CD1c-positive myeloid dendritic cell (primary cell): ENCODE measurements at regions not wholly inside any gene's neighbourhood (a gene's known extent, or its start where the extent isn't known, plus 50 kb on each side); places are given as distances from the start of the nearest gene placed in this dataset.

Source experiments
- DNase-seq: peaks from one replicate; pipeline ENCODE4 v3.0.0-alpha.2; 2016; ENCODE audit errors: extremely low spot score

DNA sequence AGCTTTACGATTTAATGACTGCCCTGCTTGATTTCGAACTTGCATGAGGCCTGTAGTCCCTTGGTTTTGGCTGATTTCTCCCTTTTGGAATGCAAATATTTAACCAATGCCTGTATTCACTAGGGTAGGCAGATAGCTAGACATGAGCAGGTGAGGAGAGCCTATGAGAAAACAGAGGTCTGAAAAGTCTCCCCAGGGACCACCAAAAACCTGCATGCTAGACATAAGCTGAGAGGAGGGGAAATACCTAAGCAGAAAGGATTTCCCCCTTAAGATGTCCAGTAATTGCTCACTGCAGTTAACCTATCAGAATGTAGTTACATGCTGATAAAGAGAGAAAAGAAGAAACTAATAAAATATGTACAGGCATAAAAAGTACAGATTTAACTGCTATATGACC is 667.4 kb upstream of the SEMA6A start:
- DNase-seq = no peak

DNA sequence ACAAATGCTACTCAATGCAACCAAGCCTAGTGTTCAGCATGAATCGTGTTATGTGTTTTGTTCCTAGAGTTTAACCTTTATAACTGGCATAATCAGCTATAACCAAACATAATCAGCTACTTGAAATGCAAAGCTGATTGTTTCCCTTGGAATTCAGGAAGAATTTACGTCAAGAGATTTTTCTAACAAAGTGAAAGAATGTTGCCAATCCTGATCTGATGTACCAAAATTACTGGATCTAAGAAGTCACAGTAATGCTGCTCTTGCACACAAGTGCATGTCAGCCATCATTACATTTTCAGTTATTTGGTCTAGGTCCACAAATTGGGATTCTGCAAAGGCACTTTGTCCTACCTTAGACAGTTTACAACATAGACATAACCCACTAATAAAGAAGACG is 662.3 kb upstream of the SEMA6A start:
- no peak for DNase-seq

DNA sequence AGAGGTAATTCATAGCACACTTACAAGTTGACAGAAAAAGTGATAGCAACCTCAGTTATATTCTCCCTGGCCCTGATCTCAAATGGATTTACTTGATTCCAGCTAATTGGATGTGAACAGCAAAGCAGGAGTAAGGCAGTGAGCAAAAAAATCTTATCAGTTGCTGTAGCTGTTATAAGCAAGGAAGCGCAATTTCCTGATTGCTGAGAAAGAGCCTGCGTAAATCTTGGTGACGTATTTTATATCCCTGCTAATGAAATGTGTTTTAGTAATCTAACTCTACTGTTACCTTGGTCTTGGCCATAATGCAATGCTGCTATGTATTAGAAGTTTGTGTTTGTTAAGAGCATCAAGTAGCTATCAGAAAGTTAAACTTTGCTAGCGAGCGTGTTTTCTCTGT is 661.2 kb upstream of the SEMA6A start:
- DNase-seq = no peak

DNA sequence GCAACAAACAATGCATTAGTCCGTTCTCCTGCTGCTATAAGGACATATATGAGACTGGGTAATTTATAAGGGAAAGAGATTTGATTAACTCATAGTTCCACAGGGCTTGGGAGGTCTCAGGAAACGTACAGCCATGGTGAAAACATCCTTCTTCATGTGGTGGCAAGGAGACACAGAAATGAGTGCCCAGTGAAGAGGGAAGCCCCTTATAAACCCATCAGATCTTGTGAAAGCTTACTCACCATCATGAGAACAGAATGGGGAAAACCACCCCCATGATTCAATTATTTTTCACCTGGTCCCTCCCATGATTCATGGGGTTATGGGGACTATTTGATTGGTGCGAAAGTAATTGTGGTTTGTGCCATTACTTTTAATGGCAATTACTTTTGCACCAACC is 655.8 kb upstream of the SEMA6A start:
- DNase-seq = no peak

DNA sequence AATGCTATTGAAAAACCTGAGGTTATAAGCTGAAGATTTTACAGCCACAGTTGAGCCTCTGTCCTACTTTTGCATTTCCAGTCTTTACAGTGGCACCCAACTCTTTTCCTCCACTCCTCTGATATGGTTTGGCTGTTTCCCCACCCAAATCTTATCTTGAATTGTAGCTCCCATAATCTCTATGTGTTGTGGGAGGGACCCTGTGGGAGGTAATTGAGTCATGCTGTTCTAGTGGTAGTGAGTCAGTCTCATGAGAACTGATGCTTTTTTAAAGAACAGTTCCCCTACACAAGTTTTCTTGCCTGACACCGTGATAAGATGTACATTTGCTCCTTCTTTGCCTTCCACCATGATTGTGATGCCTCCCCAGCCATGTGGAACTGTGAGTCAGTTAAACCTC is 646.1 kb upstream of the SEMA6A start:
- DNase-seq = no peak

DNA sequence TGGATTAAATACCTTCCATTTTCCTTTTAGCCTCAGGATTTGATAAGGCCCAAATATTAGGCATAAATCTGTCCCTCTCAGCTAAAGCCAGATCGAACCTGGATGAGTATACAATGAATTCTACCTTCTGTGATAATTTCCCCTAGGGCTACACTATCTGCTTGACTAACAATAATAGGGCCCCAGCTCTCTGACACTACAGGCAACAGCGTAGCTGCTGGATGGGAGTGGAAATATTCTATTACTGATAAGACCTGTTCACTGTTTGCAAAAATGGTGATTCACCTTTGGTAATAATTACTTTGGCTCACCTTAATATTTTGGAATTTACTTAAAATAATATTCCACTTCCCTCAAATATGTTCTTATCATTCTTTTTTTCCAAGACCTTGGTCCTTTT is 644.2 kb upstream of the SEMA6A start:
- no peak for DNase-seq

DNA sequence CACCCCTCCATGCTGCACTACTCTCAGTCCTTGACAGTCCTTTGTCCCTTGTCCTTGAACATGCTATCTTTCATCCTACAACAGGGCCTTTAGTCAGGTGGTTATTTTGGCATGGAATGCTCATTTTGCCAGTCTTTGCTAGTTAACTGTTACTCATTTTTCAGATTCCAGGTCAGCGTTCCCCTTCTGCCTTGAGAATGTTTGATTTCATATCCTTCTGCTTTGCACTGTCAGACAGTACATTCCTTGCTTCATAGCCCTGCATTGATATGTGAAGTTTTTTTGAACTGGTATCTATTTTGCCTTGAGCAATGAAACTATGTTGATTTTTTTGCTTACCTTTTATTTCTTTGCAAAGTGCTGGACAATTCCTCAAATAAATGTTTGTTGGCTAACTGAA is 638.2 kb upstream of the SEMA6A start:
- DNase-seq = no peak

DNA sequence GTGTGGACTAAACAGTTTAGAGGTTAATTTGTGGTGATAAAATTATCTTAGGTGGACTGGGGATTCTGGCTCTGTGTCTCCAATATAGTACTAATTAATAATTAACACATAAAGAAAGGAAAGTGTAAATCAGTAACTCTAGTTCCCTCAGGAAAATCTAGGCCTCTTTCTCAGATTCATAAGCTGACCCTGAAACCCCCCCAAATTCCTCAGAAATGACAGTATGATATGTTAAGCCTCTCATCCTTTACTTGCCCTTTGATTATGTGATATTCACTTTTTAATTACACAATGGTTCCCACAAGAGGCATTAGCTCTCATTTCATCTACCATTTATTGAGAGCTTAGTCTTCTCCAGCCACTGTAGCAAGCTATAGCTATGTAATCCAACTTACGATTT is 636.2 kb upstream of the SEMA6A start:
- DNase-seq = no peak

DNA sequence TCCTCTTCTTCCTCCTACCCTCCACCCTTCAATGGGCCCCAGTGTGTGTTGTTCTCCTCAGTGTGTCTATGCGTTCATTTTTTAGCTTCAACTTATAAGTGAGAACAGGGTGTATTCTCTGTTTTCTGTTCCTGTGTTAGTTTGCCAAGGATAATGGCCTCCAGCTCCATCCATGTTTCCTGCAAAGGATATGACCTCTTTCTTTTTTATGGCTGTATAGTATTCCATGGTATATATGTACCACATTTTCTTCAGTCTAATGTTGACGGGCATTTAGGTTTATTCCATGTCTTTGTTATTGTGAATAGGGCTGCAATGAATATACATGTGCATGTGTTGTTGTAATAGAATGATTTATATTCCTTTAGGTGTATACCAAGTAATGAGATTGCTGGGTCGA is 634.9 kb upstream of the SEMA6A start:
- no peak for DNase-seq

DNA sequence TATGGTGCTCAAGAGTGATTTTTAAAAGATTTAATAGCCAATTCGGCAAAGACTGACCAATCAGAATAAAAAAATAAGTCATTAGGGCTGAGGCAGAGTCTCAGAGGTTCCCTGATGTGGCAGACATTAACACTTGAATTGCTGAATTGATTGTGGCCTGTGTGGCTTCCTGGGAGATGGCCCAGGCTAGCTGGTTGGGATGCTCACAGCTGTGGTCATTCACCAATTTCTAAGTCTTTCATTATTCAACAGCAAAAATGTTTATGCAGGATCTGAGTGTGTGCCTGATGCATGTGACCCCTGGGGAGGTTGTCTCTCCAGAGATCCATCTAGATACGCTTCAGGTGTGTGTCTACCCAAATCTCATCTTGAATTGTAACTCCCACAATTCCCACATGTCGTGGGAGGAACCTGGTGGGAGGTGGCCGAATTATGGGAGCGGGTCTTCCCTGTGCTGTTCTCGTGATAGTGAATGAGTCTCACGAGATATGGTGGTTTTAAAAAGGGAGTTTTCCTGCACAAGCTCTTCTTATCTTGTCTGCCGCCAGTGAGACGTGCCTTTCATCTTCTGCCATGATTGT is 632.6 kb upstream of the SEMA6A start:
- no peak for DNase-seq

DNA sequence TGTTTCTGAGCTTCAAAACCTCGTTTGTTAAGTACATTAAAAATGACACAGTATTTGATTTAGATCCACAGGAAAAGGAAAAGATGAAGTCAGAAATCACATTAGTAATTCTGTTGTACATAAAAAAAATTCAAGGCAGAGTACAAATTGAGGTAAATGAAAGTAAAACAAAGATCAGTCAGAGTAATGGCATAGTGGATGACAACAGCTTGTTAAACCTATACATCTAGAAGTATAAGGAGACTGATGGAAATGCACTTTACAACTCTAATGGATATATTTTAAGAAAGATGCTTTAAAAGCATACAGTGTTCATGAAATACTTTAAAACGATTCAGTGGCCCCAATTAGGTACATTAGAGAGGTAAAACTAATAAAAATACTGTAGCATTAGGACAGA is 631.3 kb upstream of the SEMA6A start:
- DNase-seq = no peak

DNA sequence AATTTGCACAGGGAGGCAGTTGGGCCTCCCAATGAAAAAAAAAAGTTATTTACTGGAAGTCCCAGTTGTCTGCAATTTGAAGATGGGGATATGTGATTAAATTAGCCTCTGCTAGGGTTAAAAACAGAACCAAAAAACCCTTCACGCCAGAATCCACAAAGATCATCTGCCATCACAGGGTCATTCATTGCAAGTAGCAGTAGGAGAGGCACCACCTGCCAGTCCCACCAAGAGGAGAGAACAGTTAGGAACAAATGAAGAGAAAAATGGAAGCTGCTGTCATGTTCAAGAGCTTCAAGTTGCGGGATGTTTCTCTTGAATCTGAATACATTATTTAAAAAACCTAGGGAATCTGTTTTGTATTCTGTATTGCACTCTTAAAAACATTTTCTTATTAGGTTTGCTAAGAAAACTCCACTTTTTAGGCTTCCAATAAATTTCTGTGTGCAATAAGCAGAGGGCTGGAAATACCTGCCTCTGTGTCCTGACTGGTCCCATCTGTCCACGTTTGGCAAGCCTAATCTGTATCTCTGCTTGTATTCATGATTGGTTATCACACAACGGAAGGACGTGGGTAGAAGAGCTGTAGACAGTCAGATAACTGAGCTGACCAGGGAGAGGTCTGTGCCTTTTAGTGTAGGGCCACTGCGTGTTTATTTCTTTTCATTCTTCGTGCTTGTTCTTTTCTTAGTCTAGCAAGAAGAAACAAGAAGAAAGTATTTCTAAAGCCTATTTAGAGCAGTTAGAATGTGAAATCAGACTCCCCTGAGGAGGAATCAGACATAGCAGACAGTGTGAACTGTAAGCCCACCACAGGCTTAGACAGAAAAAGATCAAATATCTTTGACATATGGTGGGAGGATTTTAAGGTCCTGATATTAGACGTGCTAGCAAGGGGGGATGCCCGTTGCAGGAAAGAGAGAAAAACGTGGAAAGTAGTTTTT is 630.6 kb upstream of the SEMA6A start:
- no peak for DNase-seq

DNA sequence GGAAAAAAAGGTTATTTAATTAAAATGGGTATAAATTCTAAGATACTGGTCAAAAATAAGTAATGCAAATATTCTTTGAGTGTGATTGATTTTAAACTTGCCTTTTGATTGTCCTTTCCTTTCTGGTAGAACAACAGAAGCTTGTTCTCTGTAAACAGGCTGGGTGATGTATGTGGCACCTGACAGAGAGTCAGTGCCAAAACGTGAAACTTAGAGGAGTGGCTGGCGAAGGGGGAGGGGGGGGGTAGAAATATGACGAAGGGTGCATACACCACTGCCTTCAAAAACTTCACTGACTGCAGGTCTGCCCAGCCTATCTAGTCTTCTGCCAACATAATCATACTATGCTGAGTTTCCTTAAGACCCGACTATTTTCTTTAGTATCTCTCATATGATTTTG is 629.8 kb upstream of the SEMA6A start:
- DNase-seq = no peak

DNA sequence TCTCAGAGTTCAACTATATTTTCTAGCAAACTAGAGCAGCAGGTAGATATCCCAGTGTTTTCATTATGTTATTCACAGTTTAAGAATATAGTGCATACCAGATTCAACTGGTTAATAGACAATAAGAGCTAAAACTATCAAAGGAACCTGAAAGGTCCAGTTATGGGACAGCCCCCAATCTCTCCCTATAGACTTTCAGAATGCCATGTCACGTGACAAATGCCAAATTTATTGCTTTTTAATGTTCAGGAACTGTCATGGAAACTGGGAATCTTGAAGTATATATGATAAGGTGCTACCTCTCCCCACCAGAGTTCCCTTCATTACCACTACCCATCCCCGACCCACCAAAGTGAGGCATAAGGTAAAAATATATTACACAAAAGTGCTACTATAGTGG is 629.0 kb upstream of the SEMA6A start:
- no peak for DNase-seq

DNA sequence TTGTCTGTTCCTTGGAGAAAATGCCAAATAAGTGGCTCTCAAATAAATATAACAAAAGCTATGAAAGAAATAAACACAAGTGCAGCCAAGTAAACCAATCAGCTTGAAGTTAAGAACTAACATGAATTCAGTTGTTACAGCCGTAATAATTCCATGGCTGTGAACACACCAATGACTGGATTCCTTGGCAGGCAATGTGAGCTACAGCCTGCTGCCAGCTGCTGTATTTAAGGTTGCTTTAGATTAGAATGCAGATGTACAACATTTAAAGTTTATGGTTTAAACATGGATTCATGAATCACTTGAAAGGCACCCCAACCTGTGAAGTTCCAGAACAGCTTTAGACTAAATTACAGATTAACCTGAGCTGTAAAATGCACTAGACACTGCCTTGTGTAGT is 626.4 kb upstream of the SEMA6A start:
- no peak for DNase-seq

DNA sequence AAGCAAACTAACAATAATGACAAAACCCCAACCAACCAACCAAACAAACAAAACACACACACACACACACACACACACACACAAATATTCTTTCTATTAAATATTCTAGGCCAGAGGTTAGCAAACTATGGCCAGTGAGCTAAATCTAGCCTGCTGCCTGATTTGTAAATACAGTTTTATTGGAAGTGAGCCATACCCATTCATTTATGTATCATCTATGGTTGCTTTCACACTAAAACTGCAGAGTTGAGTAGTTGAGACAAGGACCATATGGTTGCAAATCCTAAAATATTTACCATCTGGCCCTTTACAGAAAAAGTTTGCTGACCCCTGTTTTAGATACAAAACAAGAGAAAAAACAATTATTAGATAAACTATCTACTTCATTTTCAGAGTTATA is 620.5 kb upstream of the SEMA6A start:
- DNase-seq = no peak

DNA sequence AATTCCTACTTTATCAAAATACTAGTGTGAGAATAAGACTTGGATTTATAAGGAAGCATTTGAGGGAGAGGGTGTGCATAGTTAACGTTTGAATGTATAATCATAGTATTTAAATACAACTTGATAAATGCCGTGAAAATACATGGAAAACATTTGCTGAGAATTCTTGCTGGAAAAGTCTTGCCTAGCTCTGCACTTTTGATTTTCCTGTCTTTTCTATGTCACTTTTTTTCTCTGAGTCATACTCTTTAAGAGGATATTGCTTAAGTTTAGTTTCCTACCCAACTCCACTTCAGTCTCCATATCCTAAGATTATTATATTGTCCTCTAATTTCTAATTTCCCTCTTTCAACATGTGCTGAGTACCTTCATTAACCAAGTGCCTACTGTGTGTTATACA is 616.6 kb upstream of the SEMA6A start:
- DNase-seq = no peak

DNA sequence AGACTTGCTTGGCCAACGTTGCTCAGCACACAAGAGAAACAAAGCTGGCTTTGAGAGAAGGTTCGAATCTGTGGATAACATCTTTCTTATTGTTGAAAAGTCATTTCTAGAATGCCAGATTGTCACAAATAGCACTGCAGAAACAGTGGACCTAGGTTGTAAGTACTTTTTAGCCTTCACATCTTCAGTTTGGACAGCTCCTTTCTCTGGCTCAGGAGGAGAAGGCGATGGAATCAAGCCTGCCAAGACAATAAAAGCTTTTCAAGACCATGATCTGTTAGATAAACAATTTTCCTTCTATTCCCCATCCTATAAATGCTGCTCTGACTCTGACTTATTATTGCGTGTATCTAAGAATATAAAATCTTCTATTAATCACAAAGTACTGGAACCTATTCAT is 615.2 kb upstream of the SEMA6A start:
- DNase-seq = no peak

DNA sequence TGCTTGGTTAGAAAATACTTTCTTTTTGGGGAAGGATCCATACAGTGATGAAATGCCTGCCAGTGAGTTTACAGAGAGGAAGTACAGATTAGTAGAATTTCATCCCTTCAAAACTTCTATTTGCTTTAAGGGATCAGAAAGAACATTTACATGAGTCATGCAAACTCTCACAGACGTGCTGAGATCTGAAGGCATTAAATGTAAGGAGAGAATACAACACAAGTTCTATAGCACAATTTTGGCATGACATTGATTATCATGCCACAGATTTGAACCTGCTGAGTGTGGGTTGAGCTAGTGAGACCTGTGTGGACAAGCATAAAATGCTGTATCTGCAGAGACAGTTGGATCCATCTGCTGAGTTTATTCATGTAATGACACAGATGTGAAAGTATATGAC is 613.6 kb upstream of the SEMA6A start:
- no peak for DNase-seq

DNA sequence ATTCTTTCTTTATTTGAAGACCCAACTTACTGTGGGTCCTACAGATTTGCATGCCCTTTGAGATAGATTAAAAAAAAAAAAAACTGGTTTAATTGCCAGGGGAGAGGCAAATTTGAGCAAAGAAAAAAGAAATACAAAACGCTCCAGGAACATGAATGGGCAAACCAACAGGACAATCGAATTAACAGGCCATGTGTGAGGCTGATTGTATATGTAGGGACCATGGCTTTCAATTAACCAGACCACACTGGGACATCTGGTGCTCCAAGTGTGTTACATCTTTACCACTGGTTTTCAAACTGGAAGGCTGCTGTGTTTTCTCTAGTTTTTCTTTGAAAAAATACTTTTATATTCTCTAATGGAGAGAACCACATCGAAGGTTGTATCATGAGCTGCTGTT is 612.1 kb upstream of the SEMA6A start:
- DNase-seq = no peak

DNA sequence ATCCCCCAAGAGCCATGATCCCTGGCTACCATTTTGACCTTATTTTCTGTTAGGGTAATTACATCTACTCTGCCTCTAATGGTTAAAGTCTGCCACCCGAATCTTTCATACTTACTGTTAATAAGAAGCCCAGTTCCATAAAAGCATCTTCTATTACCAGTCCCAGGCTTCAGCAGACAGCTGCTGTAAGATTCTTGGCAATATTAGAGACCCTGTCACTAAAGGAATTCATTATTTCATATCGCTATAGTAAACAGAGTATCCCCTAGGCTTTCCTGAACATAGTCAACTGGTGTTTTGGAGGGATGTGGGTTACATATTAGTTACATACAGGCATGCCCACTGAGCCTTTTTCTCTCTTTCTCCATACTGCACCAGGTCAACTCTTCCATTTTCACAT is 608.7 kb upstream of the SEMA6A start:
- DNase-seq = no peak

DNA sequence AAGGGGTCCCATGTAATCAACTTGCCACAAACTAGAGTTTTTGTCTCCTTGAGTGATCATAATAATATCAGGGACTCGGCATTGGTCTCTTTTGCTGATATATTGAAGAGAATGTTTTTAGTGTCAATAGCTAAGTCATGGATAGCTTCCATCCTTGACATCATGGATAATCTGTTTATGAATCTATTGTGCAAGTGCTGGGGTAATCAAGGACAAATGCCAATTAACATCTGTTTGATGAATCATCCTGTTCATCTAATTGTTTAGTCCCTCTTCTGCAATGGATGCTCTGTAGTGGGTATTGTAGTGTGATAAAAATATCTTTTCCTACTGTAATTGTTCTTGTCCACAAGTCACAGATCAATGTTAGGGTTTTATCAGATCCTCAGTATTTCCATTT is 607.5 kb upstream of the SEMA6A start:
- DNase-seq = no peak

DNA sequence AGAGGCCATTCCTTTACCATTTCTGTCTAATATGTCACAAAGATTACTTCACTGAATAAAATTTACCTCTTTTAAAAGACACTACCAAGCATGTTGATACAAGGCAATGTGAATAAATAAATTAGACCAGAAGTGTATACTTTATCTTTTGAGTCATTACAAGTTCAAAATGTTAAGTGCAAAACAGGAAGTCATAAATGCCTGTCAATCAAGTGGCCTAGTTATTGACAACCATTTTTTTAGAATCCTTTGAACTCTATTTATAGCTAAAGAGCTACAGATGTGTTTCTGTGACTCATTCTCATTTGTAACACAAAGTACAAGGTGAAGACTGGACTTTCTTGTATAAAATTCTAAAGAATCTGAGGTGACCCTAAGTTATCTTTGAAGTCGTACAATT is 602.7 kb upstream of the SEMA6A start:
- DNase-seq = no peak

DNA sequence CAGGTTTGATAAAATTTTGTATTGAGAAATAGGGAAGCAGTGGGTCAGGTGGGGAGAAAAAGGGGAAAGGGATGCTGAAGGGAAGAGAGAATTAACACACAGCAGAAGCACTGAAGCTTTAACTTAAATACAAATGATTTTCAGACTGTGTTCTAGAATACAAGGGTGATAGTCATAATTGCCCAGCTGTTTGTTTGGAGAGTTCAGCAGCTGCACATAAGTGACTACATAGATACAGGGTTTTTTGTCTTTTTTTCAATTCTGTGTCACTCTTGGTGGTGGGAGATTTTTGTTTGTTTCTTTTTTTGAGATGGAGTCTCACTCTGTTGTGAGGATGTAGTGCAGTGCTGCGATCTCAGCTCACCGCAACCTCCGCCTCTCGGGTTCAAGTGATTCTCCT is 590.4 kb upstream of the SEMA6A start:
- DNase-seq = no peak
